ENCODE measurements at regions not wholly inside any gene's neighbourhood (a gene's known extent, or its start where the extent isn't known, plus 50 kb on each side); places are given as distances from the start of the nearest gene placed in this dataset.

DNA sequence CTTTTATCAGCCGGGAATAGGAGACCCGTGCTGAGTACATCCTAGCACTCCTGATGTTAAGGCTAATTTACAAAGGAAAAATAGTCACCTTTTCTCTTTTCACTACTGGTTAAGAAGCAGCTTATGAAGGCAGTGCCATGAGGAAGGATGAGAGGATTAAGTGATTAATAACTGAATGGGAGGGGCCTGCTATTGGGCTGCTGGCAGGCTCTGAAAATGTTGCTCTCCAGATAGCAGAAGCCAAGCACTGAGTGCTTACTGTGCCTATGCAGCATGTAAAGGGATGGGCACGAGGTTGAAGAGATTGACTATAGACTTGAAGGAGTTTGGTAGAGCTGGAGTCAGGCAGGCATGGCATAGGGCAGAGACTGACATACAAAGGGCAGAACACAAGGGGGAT, 282.4 kb upstream of the THSD7B start:
- no peak for ATAC-seq
- Histone ChIP-seq H3K4me1 (no peaks in the 10 kb centered on the region), H3K27me3 (no peaks in the 10 kb centered on the region), H3K4me3 (no peak overlapping the region), H3K9me3 (no peaks in the 10 kb centered on the region), H3K36me3 (no peaks in the 10 kb centered on the region), H3K27ac (no peak overlapping the region)
- intact Hi-C loops (cut with DNase I), result no loop called here
- no peak for FAIRE-seq
- 48 to 70% methylated on average over 3 of the region's 3 CpGs for WGBS, 2 donors
- no peak for DNase-seq
- TF ChIP-seq CTCF (IDR thresholded peaks at IDR 0.05), result no peak

DNA sequence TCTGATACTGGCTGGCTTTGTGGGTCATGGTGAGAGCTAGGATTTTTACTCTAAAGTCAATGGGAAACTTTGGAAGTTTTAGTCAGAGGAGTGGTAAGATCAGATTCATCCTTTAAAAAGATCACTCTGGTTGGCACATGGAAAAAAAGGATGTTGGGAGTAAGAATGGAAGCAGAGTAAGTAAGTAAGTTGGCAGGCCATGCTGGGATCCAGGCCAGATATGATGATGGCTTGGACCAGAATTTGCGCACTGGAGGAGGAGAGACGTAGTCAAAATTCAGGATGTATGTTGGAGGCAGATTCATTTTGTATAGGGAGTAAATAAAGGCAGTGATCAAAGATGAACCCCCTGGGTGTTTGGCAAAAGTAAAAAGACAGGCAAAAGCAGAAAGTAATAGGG, 283.3 kb upstream of the THSD7B start:
- no peak for ATAC-seq

GRCh38 chr2:136479696-136480095, 285.6 kb upstream of the THSD7B start:
- no peak for ATAC-seq
- H3K9me3 ChIP-seq, result no peaks in the 10 kb centered on the region
- TF ChIP-seq CTCF (IDR thresholded peaks at IDR 0.05), result no peak

More for the DNA sequence above, 283.3 kb upstream of the THSD7B start:
- 75 to 92% methylated on average over 2 of the region's 2 CpGs for WGBS, 2 donors
- H3K4me1 ChIP-seq, result no peaks in the 10 kb centered on the region
- no peaks in the 10 kb centered on the region for H3K27me3 ChIP-seq
- no peak overlapping the region for H3K4me3 ChIP-seq
- no peak overlapping the region for H3K27ac ChIP-seq
- DNase-seq (no peak), FAIRE-seq (no peak)
- TF ChIP-seq CTCF (IDR thresholded peaks at IDR 0.05), result no peak
- no peaks in the 10 kb centered on the region for H3K9me3 ChIP-seq
- H3K36me3 ChIP-seq, result no peaks in the 10 kb centered on the region
- intact Hi-C loops (cut with DNase I), result no loop called here

GRCh38 chr2:136468799-136469369, 296.5 kb upstream of the THSD7B start:
- Histone ChIP-seq H3K9me3 (no peaks in the 10 kb centered on the region), H3K27me3 (no peaks in the 10 kb centered on the region), H3K27ac (no peak overlapping the region), H3K4me3 (no peak overlapping the region), H3K36me3 (no peaks in the 10 kb centered on the region), H3K4me1 (no peaks in the 10 kb centered on the region)
- intact Hi-C loops (cut with DNase I), result no loop called here
- no peak for DNase-seq
- 31 to 48% methylated on average over 7 of the region's 7 CpGs for WGBS, 2 donors
- no peak for FAIRE-seq
- TF ChIP-seq CTCF (IDR thresholded peaks at IDR 0.05), result no peak
- ATAC-seq, result no peak

More at GRCh38 chr2:136479696-136480095, 285.6 kb upstream of the THSD7B start:
- DNase-seq, result no peak
- H3K36me3 ChIP-seq, result no peaks in the 10 kb centered on the region
- intact Hi-C loops (cut with DNase I), result no loop called here
- 74 to 94% methylated on average over 2 of the region's 2 CpGs for WGBS, 2 donors
- H3K4me1 ChIP-seq, result no peaks in the 10 kb centered on the region
- H3K4me3 ChIP-seq, result no peak overlapping the region
- H3K27ac ChIP-seq, result no peak overlapping the region
- H3K27me3 ChIP-seq, result no peaks in the 10 kb centered on the region
- no peak for FAIRE-seq

GRCh38 chr2:136452528-136452927, 312.8 kb upstream of the THSD7B start:
- Histone ChIP-seq H3K27ac (no peak overlapping the region), H3K27me3 (no peaks in the 10 kb centered on the region), H3K9me3 (no peaks in the 10 kb centered on the region), H3K36me3 (no peaks in the 10 kb centered on the region), H3K4me3 (no peak overlapping the region), H3K4me1 (no peaks in the 10 kb centered on the region)
- WGBS, 2 donors, result 96 to 100% methylated on average over 1 of the region's 1 CpG
- intact Hi-C loops (cut with DNase I), result no loop called here
- TF ChIP-seq CTCF (IDR thresholded peaks at IDR 0.05), result no peak
- no peak for DNase-seq
- FAIRE-seq, result no peak
- ATAC-seq, result no peak
